Liver (tissue), 8 donors: ENCODE measurements at regions not wholly inside any gene's neighbourhood (a gene's known extent, or its start where the extent isn't known, plus 50 kb on each side); places are given as distances from the start of the nearest gene placed in this dataset.

ENCODE experiments used
- DNase-seq: peaks from one replicate; pipeline ENCODE4 v3.0.0-alpha.2; 2017; ENCODE audit warnings: low spot score
- H3K27ac ChIP-seq, 2 donors: one replicate each; pipeline ENCODE4 v1.7.0; 2013; ENCODE audit warnings: inconsistent platforms in 2 of 2, low read length in 2 of 2, control low read depth in 1 of 2, low read depth in 1 of 2, mild to moderate bottlenecking in 1 of 2
- H3K27me3 ChIP-seq, 4 donors: one replicate each; pipeline versions ENCODE4 v1.6.1 to v1.7.0; 2013; ENCODE audit warnings: low read length in 3 of 4, inconsistent platforms in 1 of 4, mild to moderate bottlenecking in 1 of 4, moderate library complexity in 1 of 4; ENCODE audit not compliant: control insufficient read depth in 4 of 4, insufficient read depth in 4 of 4
- H3K36me3 ChIP-seq, 4 donors: one replicate each; pipeline versions ENCODE4 v1.6.1 to v1.7.0; 2013; ENCODE audit warnings: low read length in 3 of 4, mild to moderate bottlenecking in 3 of 4, low read depth in 1 of 4, moderate library complexity in 1 of 4; ENCODE audit not compliant: control insufficient read depth in 4 of 4, insufficient read depth in 3 of 4
- H3K4me1 ChIP-seq, 4 donors: one replicate each; pipeline versions ENCODE4 v1.6.1 to v1.7.0; 2013; ENCODE audit warnings: low read length in 3 of 4, mild to moderate bottlenecking in 3 of 4, moderate library complexity in 1 of 4; ENCODE audit not compliant: control insufficient read depth in 4 of 4, insufficient read depth in 4 of 4
- H3K4me3 ChIP-seq, 3 donors: one replicate each; pipeline versions ENCODE4 v1.6.1 to v1.7.0; 2013; ENCODE audit warnings: low read length in 3 of 3, control low read depth in 1 of 3, low read depth in 1 of 3, mild to moderate bottlenecking in 1 of 3
- H3K9ac ChIP-seq, 2 donors: one replicate each; pipeline ENCODE4 v1.7.0; 2013; ENCODE audit warnings: low read length in 2 of 2, mild to moderate bottlenecking in 2 of 2, moderate library complexity in 2 of 2, control low read depth in 1 of 2, low read depth in 1 of 2
- H3K9me3 ChIP-seq, 4 donors: one replicate each; pipeline versions ENCODE4 v1.6.1 to v1.7.0; 2013; ENCODE audit warnings: low read length in 3 of 4; ENCODE audit not compliant: control insufficient read depth in 4 of 4
- EGR1 ChIP-seq, 2 donors: IDR thresholded peaks; 2 replicates each; pipeline ENCODE4 v1.6.1; 2016 to 2018; ENCODE audit warnings: antibody characterized with exemption in 2 of 2, low read depth in 2 of 2
- FOXA1 ChIP-seq: IDR thresholded peaks from 2 replicates; pipeline ENCODE4 v1.6.1; 2016; ENCODE audit warnings: antibody characterized with exemption
- FOXA2 ChIP-seq: IDR thresholded peaks from 2 replicates; pipeline ENCODE4 v1.6.1; 2016; ENCODE audit warnings: antibody characterized with exemption
- GABPA ChIP-seq, 2 donors: IDR thresholded peaks in 1 of 2; conservative IDR thresholded peaks in 1 of 2; 2 replicates each; pipeline ENCODE4 v1.6.1; 2016; ENCODE audit warnings: antibody characterized with exemption in 2 of 2, mild to moderate bottlenecking in 1 of 2, moderate library complexity in 1 of 2
- HNF4A ChIP-seq, 2 donors: conservative IDR thresholded peaks; 2 replicates each; pipeline ENCODE4 v1.6.1; 2016; ENCODE audit warnings: antibody characterized with exemption in 2 of 2, mild to moderate bottlenecking in 2 of 2
- HNF4G ChIP-seq: IDR thresholded peaks from 2 replicates; pipeline ENCODE4 v1.6.1; 2016; ENCODE audit warnings: antibody characterized with exemption
- JUND ChIP-seq, 2 donors: IDR thresholded peaks; 2 replicates each; pipeline ENCODE4 v1.6.1; 2016; ENCODE audit warnings: antibody characterized with exemption in 2 of 2
- NR2F2 ChIP-seq: IDR thresholded peaks from 2 replicates; pipeline ENCODE4 v1.6.1; 2016; ENCODE audit warnings: antibody characterized with exemption
- RAD21 ChIP-seq, 2 donors: IDR thresholded peaks; 2 replicates each; pipeline ENCODE4 v1.6.1; 2016; ENCODE audit warnings: antibody characterized with exemption in 2 of 2, mild to moderate bottlenecking in 2 of 2
- RXRA ChIP-seq, 2 donors: IDR thresholded peaks; 2 replicates each; pipeline ENCODE4 v1.6.1; 2017 to 2018; ENCODE audit warnings: antibody characterized with exemption in 2 of 2, mild to moderate bottlenecking in 1 of 2
- SP1 ChIP-seq: IDR thresholded peaks from 2 replicates; pipeline ENCODE4 v1.6.1; 2018; ENCODE audit warnings: antibody characterized with exemption, mild to moderate bottlenecking
- TAF1 ChIP-seq: conservative IDR thresholded peaks from 2 replicates; pipeline ENCODE4 v1.6.1; 2016; ENCODE audit warnings: antibody characterized with exemption, mild to moderate bottlenecking
- YY1 ChIP-seq: IDR thresholded peaks from 2 replicates; pipeline ENCODE4 v1.6.1; 2016; ENCODE audit warnings: antibody characterized with exemption, mild to moderate bottlenecking
- WGBS: extraction: QIAGEN DNeasy Blood & Tissue Kit; methylation state at CpG from one replicate; pipeline ENCODE4 v1.1.7; 2013; 5-methylcytosine and 5-hydroxymethylcytosine counted together
- TF ChIP-seq, protein P1 (sequence below): IDR thresholded peaks from 2 replicates; pipeline ENCODE4 v1.6.1; 2016; ENCODE audit warnings: antibody characterized with exemption
- TF ChIP-seq, protein P2 (sequence below): IDR thresholded peaks from 2 replicates; pipeline ENCODE4 v1.6.1; 2016; ENCODE audit warnings: antibody characterized with exemption, mild to moderate bottlenecking
- TF ChIP-seq, protein P3 (sequence below): IDR thresholded peaks from 2 replicates; pipeline ENCODE4 v1.6.1; 2016; ENCODE audit warnings: antibody characterized with exemption
- TF ChIP-seq, protein P4 (sequence below): IDR thresholded peaks from 2 replicates; pipeline ENCODE4 v1.6.1; 2016; ENCODE audit warnings: antibody characterized with exemption
- TF ChIP-seq, protein P5 (sequence below): fragments of 150-350 bp; IDR thresholded peaks from 2 replicates; pipeline ENCODE4 v1.5.1; 2017; ENCODE audit warnings: improper control_type of control experiment, low read depth, low read length; ENCODE audit not compliant: missing input control
- donor health status: healthy.
- donor health status: healthy.
- donor health status: healthy.
- donor health status: healthy.
- donor health status: healthy.

DNA sequence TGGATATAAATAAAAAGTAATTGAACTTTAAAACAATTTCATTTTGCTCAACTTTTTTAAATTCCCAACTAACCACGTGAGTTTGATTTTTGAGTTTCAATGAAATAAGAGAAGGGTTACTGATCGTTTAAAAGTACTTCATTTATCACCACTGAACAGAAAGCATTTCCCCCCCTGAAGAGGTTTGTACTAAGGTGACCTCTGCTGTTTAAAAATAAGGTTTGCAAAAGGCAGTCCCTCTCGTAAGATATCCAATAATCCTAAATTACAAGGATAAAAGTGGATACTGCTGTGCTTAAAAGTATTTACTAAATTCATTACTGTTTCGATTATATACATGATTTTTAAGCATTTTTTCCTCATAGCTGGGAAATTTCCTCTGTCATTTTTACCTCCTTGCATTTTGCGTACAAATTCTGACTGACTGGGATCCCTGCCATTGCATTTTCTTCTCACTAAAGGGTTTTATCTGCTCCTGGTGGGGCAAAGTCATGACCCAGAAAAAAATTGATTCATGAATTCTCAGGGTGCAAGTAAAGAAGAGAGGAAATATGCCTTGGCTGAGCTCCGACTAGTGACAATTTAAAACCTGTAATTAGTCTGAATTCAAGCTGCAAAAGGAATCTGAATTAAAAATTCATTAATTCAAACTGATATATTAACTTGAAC lies 463.8 kb downstream of the PRKD1 start:
- H3K4me3 ChIP-seq: no peak overlapping the region
- no peak overlapping the region for H3K27ac ChIP-seq
- TF ChIP-seq FOXA1 (no peak), FOXA2 (no peak), RXRA (IDR thresholded peaks at IDR 0.05) (no peak), RAD21 (IDR thresholded peaks at IDR 0.05) (no peak), YY1 (no peak), HNF4G (no peak), EGR1 (IDR thresholded peaks at IDR 0.05; ENCODE audit: low read depth in 2 of 2) (no peak), GABPA (IDR thresholded peaks at IDR 0.05 in 1 of 2, conservative IDR thresholded peaks at IDR 0.05 in 1 of 2) (no peak)
- TF ChIP-seq, protein P1, sequence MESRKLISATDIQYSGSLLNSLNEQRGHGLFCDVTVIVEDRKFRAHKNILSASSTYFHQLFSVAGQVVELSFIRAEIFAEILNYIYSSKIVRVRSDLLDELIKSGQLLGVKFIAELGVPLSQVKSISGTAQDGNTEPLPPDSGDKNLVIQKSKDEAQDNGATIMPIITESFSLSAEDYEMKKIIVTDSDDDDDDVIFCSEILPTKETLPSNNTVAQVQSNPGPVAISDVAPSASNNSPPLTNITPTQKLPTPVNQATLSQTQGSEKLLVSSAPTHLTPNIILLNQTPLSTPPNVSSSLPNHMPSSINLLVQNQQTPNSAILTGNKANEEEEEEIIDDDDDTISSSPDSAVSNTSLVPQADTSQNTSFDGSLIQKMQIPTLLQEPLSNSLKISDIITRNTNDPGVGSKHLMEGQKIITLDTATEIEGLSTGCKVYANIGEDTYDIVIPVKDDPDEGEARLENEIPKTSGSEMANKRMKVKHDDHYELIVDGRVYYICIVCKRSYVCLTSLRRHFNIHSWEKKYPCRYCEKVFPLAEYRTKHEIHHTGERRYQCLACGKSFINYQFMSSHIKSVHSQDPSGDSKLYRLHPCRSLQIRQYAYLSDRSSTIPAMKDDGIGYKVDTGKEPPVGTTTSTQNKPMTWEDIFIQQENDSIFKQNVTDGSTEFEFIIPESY: no peak
- TF ChIP-seq, protein P2, sequence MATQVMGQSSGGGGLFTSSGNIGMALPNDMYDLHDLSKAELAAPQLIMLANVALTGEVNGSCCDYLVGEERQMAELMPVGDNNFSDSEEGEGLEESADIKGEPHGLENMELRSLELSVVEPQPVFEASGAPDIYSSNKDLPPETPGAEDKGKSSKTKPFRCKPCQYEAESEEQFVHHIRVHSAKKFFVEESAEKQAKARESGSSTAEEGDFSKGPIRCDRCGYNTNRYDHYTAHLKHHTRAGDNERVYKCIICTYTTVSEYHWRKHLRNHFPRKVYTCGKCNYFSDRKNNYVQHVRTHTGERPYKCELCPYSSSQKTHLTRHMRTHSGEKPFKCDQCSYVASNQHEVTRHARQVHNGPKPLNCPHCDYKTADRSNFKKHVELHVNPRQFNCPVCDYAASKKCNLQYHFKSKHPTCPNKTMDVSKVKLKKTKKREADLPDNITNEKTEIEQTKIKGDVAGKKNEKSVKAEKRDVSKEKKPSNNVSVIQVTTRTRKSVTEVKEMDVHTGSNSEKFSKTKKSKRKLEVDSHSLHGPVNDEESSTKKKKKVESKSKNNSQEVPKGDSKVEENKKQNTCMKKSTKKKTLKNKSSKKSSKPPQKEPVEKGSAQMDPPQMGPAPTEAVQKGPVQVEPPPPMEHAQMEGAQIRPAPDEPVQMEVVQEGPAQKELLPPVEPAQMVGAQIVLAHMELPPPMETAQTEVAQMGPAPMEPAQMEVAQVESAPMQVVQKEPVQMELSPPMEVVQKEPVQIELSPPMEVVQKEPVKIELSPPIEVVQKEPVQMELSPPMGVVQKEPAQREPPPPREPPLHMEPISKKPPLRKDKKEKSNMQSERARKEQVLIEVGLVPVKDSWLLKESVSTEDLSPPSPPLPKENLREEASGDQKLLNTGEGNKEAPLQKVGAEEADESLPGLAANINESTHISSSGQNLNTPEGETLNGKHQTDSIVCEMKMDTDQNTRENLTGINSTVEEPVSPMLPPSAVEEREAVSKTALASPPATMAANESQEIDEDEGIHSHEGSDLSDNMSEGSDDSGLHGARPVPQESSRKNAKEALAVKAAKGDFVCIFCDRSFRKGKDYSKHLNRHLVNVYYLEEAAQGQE: no peak
- TF ChIP-seq, protein P3, sequence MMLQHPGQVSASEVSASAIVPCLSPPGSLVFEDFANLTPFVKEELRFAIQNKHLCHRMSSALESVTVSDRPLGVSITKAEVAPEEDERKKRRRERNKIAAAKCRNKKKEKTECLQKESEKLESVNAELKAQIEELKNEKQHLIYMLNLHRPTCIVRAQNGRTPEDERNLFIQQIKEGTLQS: no peak
- no peak for DNase-seq
- H3K9ac ChIP-seq: no peak overlapping the region
- 29% methylated on average over 6 of the region's 6 CpGs for WGBS
- H3K4me1 ChIP-seq: no peaks in the 10 kb centered on the region
- peaks cover 0 to 3% (median 0%) of the 10 kb centered on the region in 4 donors for H3K27me3 ChIP-seq
- no peaks in the 10 kb centered on the region for H3K36me3 ChIP-seq
- H3K9me3 ChIP-seq: no peaks in the 10 kb centered on the region

DNA sequence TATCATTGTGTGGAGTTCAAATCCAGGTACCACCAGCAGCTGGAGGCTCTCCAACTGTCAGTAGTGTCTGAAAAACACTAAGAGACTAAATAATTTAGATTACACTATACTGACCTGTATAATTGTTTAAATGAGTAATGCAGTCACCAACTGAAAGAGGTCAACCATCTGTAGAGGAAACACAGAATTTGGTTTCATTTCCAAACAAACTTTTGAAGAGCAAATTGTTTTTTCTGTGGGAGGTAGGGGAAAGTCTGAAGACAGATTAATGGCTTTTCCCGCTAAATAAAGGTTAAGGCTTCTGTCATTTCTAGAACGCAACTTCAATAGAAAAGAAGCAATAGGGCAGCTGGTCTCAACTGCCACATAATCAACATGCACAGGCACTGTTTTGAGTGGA lies 462.6 kb downstream of the PRKD1 start:
- Histone ChIP-seq H3K27me3 (peaks cover 0 to 3% (median 0%) of the 10 kb centered on the region in 4 donors), H3K27ac (no peak overlapping the region), H3K9me3 (no peaks in the 10 kb centered on the region), H3K36me3 (no peaks in the 10 kb centered on the region), H3K9ac (no peak overlapping the region), H3K4me3 (no peak overlapping the region), H3K4me1 (no peaks in the 10 kb centered on the region)
- DNase-seq: no peak
- TF ChIP-seq NR2F2: no peak
- no peak for TF ChIP-seq EGR1 (IDR thresholded peaks at IDR 0.05; ENCODE audit: low read depth in 2 of 2)
- no peak for TF ChIP-seq HNF4A (conservative IDR thresholded peaks at IDR 0.05)
- TF ChIP-seq HNF4G: no peak
- TF ChIP-seq, protein P3: no peak
- TF ChIP-seq FOXA1: no peak
- TF ChIP-seq FOXA2: no peak
- TF ChIP-seq GABPA (IDR thresholded peaks at IDR 0.05 in 1 of 2, conservative IDR thresholded peaks at IDR 0.05 in 1 of 2): no peak
- TF ChIP-seq, protein P4, sequence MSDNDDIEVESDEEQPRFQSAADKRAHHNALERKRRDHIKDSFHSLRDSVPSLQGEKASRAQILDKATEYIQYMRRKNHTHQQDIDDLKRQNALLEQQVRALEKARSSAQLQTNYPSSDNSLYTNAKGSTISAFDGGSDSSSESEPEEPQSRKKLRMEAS: no peak
- TF ChIP-seq SP1: no peak
- TF ChIP-seq, protein P2: no peak
- TF ChIP-seq RXRA (IDR thresholded peaks at IDR 0.05): no peak
- no peak for TF ChIP-seq TAF1
- TF ChIP-seq JUND (IDR thresholded peaks at IDR 0.05): no peak
- TF ChIP-seq RAD21 (IDR thresholded peaks at IDR 0.05): no peak
- TF ChIP-seq, protein P5, sequence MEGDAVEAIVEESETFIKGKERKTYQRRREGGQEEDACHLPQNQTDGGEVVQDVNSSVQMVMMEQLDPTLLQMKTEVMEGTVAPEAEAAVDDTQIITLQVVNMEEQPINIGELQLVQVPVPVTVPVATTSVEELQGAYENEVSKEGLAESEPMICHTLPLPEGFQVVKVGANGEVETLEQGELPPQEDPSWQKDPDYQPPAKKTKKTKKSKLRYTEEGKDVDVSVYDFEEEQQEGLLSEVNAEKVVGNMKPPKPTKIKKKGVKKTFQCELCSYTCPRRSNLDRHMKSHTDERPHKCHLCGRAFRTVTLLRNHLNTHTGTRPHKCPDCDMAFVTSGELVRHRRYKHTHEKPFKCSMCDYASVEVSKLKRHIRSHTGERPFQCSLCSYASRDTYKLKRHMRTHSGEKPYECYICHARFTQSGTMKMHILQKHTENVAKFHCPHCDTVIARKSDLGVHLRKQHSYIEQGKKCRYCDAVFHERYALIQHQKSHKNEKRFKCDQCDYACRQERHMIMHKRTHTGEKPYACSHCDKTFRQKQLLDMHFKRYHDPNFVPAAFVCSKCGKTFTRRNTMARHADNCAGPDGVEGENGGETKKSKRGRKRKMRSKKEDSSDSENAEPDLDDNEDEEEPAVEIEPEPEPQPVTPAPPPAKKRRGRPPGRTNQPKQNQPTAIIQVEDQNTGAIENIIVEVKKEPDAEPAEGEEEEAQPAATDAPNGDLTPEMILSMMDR: no peak
- no peak for TF ChIP-seq YY1
- WGBS: 74% methylated on average over 2 of the region's 2 CpGs
